22Rv1 (cell line): ENCODE measurements at regions not wholly inside any gene's neighbourhood (a gene's known extent, or its start where the extent isn't known, plus 50 kb on each side); places are given as distances from the start of the nearest gene placed in this dataset.

Experiments used
- H3K27ac ChIP-seq: fragments of 450-650 bp; 2 replicates; pipeline ENCODE4 v1.5.1; 2017
- CTCF ChIP-seq: fragments of 450-650 bp; IDR thresholded peaks from 2 replicates; pipeline ENCODE4 v1.5.1; 2017; ENCODE audit warnings: mild to moderate bottlenecking
- ZFX ChIP-seq: fragments of 450-650 bp; IDR thresholded peaks from 2 replicates; pipeline ENCODE4 v1.6.1; 2017; ENCODE audit warnings: antibody characterized with exemption, borderline replicate concordance

GRCh38 chr12:28799348-28799747, 349.7 kb upstream of the FAR2 start:
- no peak for TF ChIP-seq CTCF
- TF ChIP-seq ZFX: no peak
- H3K27ac ChIP-seq: no peak overlapping the region

DNA sequence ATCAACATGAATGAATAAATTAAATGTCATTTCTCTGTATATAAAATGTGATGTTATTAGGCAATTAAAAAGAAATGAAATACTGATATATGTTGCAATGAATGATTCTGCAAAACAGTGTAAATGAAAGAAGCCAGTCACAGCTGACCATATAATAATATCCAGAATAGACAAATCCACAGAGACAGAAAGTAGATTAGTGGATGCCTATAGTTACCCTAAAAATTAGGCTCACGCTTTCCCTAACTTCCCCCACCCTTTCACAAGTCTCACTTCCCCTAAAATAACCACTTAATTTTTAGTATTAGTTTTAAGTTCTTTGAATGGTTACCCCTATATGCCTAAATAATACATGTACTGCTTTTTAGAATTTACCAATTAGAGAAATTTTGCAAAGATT, 348.9 kb upstream of the FAR2 start:
- no peak for TF ChIP-seq ZFX
- TF ChIP-seq CTCF: no peak

GRCh38 chr12:28802706-28803438, 346.2 kb upstream of the FAR2 start:
- TF ChIP-seq ZFX (no peak), CTCF (no peak)
- H3K27ac ChIP-seq: no peak overlapping the region

More for the DNA sequence above, 348.9 kb upstream of the FAR2 start:
- H3K27ac ChIP-seq: no peak overlapping the region

GRCh38 chr12:28807535-28807934, 341.5 kb upstream of the FAR2 start:
- TF ChIP-seq CTCF (no peak), ZFX (no peak)
- no peak overlapping the region for H3K27ac ChIP-seq

GRCh38 chr12:28811457-28811856, 337.6 kb upstream of the FAR2 start:
- H3K27ac ChIP-seq: no peak overlapping the region
- no peak for TF ChIP-seq ZFX
- TF ChIP-seq CTCF: no peak

GRCh38 chr12:28814246-28814645, 334.8 kb upstream of the FAR2 start:
- TF ChIP-seq ZFX: no peak
- H3K27ac ChIP-seq: no peak overlapping the region

- no peak overlapping the region for H3K27ac ChIP-seq
- TF ChIP-seq CTCF: 0 out of 2 replicates have a peak, but pooled peaks have one; percentile 10
- TF ChIP-seq ZFX: no peak
These were observed 331.6 kb upstream of the FAR2 start for GRCh38 chr12:28817524-28817923.
